IMR-90 (cell line): ENCODE measurements at regions not wholly inside any gene's neighbourhood (a gene's known extent, or its start where the extent isn't known, plus 50 kb on each side); places are given as distances from the start of the nearest gene placed in this dataset.

Experiments
- ATAC-seq: fragments of 200-7000 bp; cut with Tn5 transposase; 2 replicates; pipeline ENCODE4 v1.9.1; 2020; ENCODE audit warnings: low read depth, mild to moderate bottlenecking, moderate library complexity
- BruUV-seq: library from RNA; stranded (reverse); fragments of 400-500 nt; replicated peaks from 2 replicates; lab custom pipeline; 2021; lab: Mats Ljungman, UMichigan
- CTCF ChIA-PET: fragments of 300-600 bp; formaldehyde crosslinking; extraction: SDS; loops from one replicate; lab custom pipeline; 2021; ENCODE audit warnings: antibody characterized with exemption; lab: Yijun Ruan, JAX
- POLR2A ChIA-PET: fragments of 300-600 bp; sonication (Branson Sonifier 250); formaldehyde crosslinking; loops from one replicate; lab custom pipeline; 2022; ENCODE audit warnings: antibody characterized with exemption; ENCODE audit not compliant: unreplicated experiment; lab: Charles Lee
- DNase-seq: peaks from one replicate; pipeline ENCODE4 v3.0.0; 2013
- H2AFZ ChIP-seq: replicated peaks from 2 replicates; pipeline ENCODE3; 2013; ENCODE audit warnings: low read length, mild to moderate bottlenecking; ENCODE audit not compliant: poor library complexity
- H2AK5ac ChIP-seq: 2 replicates; pipeline ENCODE4 v1.6.1; 2013; ENCODE audit warnings: low read depth, low read length, inconsistent platforms
- H2AK9ac ChIP-seq: replicated peaks from 2 replicates; pipeline ENCODE3; 2013; ENCODE audit warnings: mild to moderate bottlenecking, low read depth, low read length, moderate library complexity; ENCODE audit not compliant: poor library complexity
- H2BK120ac ChIP-seq: 2 replicates; pipeline ENCODE4 v1.6.1; 2013; ENCODE audit warnings: low read depth, low read length, inconsistent platforms
- H2BK15ac ChIP-seq: 3 replicates; pipeline ENCODE4 v1.6.1; 2013; ENCODE audit warnings: low read depth, low read length, inconsistent platforms
- H2BK20ac ChIP-seq: 2 replicates; pipeline ENCODE4 v1.6.1; 2013; ENCODE audit warnings: low read depth, mild to moderate bottlenecking, inconsistent platforms, low read length, moderate library complexity
- H2BK5ac ChIP-seq: 2 replicates; pipeline ENCODE4 v1.6.1; 2013; ENCODE audit warnings: mild to moderate bottlenecking, low read depth, low read length, inconsistent platforms; ENCODE audit not compliant: poor library complexity, severe bottlenecking
- H3K14ac ChIP-seq: replicated peaks from 2 replicates; pipeline ENCODE4 v1.6.1; 2013; ENCODE audit warnings: low read depth, low read length, inconsistent platforms
- H3K18ac ChIP-seq: 2 replicates; pipeline ENCODE4 v1.6.1; 2013; ENCODE audit warnings: low read depth, low read length, control low read depth
- H3K23ac ChIP-seq: 2 replicates; pipeline ENCODE4 v1.6.1; 2013; ENCODE audit warnings: low read depth, low read length, inconsistent platforms
- H3K27ac ChIP-seq: 2 replicates; pipeline ENCODE4 v1.5.1; 2013; ENCODE audit warnings: mild to moderate bottlenecking, control low read depth, low read length; ENCODE audit not compliant: insufficient read depth
- H3K27me3 ChIP-seq: 2 replicates; pipeline ENCODE4 v1.6.1; 2013; ENCODE audit warnings: low read length; ENCODE audit not compliant: control insufficient read depth, insufficient read depth
- H3K36me3 ChIP-seq: 2 replicates; pipeline ENCODE4 v1.6.1; 2013; ENCODE audit warnings: low read length, mixed read lengths; ENCODE audit not compliant: control insufficient read depth, insufficient read depth
- H3K4ac ChIP-seq: 2 replicates; pipeline ENCODE4 v1.6.1; 2013; ENCODE audit warnings: low read depth, low read length, inconsistent platforms
- H3K4me1 ChIP-seq: 2 replicates; pipeline ENCODE4 v1.6.1; 2013; ENCODE audit warnings: low read length, mixed read lengths; ENCODE audit not compliant: control insufficient read depth, insufficient read depth
- H3K4me2 ChIP-seq: 2 replicates; pipeline ENCODE4 v1.6.1; 2013; ENCODE audit warnings: low read depth, mild to moderate bottlenecking, control low read depth, low read length, moderate library complexity
- H3K4me3 ChIP-seq: 2 replicates; pipeline ENCODE4 v1.5.1; 2013; ENCODE audit warnings: low read depth, mild to moderate bottlenecking, control low read depth, low read length, moderate library complexity; ENCODE audit not compliant: insufficient read depth
- H3K56ac ChIP-seq: 2 replicates; pipeline ENCODE4 v1.6.1; 2013; ENCODE audit warnings: low read length, inconsistent platforms; ENCODE audit not compliant: insufficient read depth; ENCODE audit errors: extremely low read depth
- H3K79me1 ChIP-seq, 2 experiments: 2 replicates each; pipeline ENCODE4 v1.6.1; 2013; ENCODE audit warnings: low read length in 2 of 2, inconsistent platforms in 1 of 2, low read depth in 1 of 2
- H3K9ac ChIP-seq: 2 replicates; pipeline ENCODE4 v1.6.1; 2013; ENCODE audit warnings: low read depth, low read length, control low read depth
- H3K9me1 ChIP-seq: 2 replicates; pipeline ENCODE4 v1.6.1; 2013; ENCODE audit warnings: low read length, inconsistent platforms; ENCODE audit not compliant: insufficient read depth
- H3K9me3 ChIP-seq: 2 replicates; pipeline ENCODE4 v1.6.1; 2013; ENCODE audit warnings: low read length; ENCODE audit not compliant: control insufficient read depth, insufficient read depth
- H4K20me1 ChIP-seq: 2 replicates; pipeline ENCODE4 v1.6.1; 2013; ENCODE audit warnings: low read length, inconsistent platforms; ENCODE audit not compliant: insufficient read depth
- H4K5ac ChIP-seq: 2 replicates; pipeline ENCODE4 v1.6.1; 2013; ENCODE audit warnings: mild to moderate bottlenecking, low read depth, low read length, control low read depth
- H4K8ac ChIP-seq, 2 experiments: 2 replicates each; pipeline ENCODE4 v1.6.1; 2013; ENCODE audit warnings: low read depth in 2 of 2, low read length in 2 of 2, control low read depth in 1 of 2, inconsistent platforms in 1 of 2
- H4K91ac ChIP-seq: 2 replicates; pipeline ENCODE4 v1.6.1; 2013; ENCODE audit warnings: low read depth, low read length, inconsistent platforms; ENCODE audit not compliant: insufficient read depth
- BHLHE40 ChIP-seq: fragments of 150-350 bp; IDR thresholded peaks from 2 replicates; pipeline ENCODE4 v1.6.1; 2016; ENCODE audit warnings: mild to moderate bottlenecking, low read depth, low read length
- CEBPB ChIP-seq: IDR thresholded peaks from 2 replicates; pipeline ENCODE4 v1.6.1; 2012; ENCODE audit warnings: low read depth, low read length, improper control_type of control experiment
- CHD1 ChIP-seq: IDR thresholded peaks from 2 replicates; pipeline ENCODE4 v1.6.1; 2012; ENCODE audit warnings: low read depth, low read length, improper control_type of control experiment
- FOS ChIP-seq: fragments of 150-350 bp; IDR thresholded peaks from 2 replicates; pipeline ENCODE4 v1.6.1; 2016; ENCODE audit warnings: low read depth, low read length
- MAFK ChIP-seq: IDR thresholded peaks from 2 replicates; pipeline ENCODE4 v1.6.1; 2012; ENCODE audit warnings: low read depth, low read length, improper control_type of control experiment
- MAZ ChIP-seq: IDR thresholded peaks from 2 replicates; pipeline ENCODE4 v1.6.1; 2012; ENCODE audit warnings: low read depth, mild to moderate bottlenecking, low read length, improper control_type of control experiment, moderate library complexity, borderline replicate concordance
- MXI1 ChIP-seq: IDR thresholded peaks from 2 replicates; pipeline ENCODE4 v1.6.1; 2012; ENCODE audit warnings: low read depth, mild to moderate bottlenecking, low read length, moderate library complexity, borderline replicate concordance
- NFE2L2 ChIP-seq: fragments of 150-350 bp; IDR thresholded peaks from 2 replicates; pipeline ENCODE4 v1.6.1; 2016; ENCODE audit warnings: low read depth, mild to moderate bottlenecking, low read length
- POLR2A ChIP-seq: IDR thresholded peaks from 2 replicates; pipeline ENCODE4 v1.6.1; 2012; ENCODE audit warnings: mild to moderate bottlenecking, low read depth, low read length
- RAD21 ChIP-seq: IDR thresholded peaks from 2 replicates; pipeline ENCODE4 v1.6.1; 2012; ENCODE audit warnings: low read length, improper control_type of control experiment
- RCOR1 ChIP-seq: IDR thresholded peaks from 2 replicates; pipeline ENCODE4 v1.6.1; 2012; ENCODE audit warnings: mild to moderate bottlenecking, low read length, improper control_type of control experiment; ENCODE audit not compliant: insufficient replicate concordance
- RFX5 ChIP-seq: IDR thresholded peaks from 2 replicates; pipeline ENCODE4 v1.8.0; 2012; ENCODE audit warnings: low read depth, mild to moderate bottlenecking, low read length, moderate library complexity
- SMC3 ChIP-seq: fragments of 150-350 bp; IDR thresholded peaks from 2 replicates; pipeline ENCODE4 v1.6.1; 2016; ENCODE audit warnings: low read depth, mild to moderate bottlenecking, antibody characterized with exemption, low read length, moderate library complexity
- WGBS, 2 experiments: methylation state at CpG; one replicate each; pipeline versions ENCODE4 v1.1.5 to v1.1.7; 2013; ENCODE audit warnings: missing lambda C conversion rate in 2 of 2; ENCODE audit not compliant: insufficient read length in 1 of 2; ENCODE audit errors: extremely low coverage in 2 of 2; 5-methylcytosine and 5-hydroxymethylcytosine counted together
- dilution Hi-C: fragments of 300-500 bp; cut with HindIII; formaldehyde crosslinking; loops from one replicate; pipeline ENCODE4 v1.14.3; 2018; ENCODE audit warnings: low sequenced_read_pairs; ENCODE audit not compliant: unreplicated experiment
- in situ Hi-C: fragments of 300-500 bp; cut with MboI; formaldehyde crosslinking; loops from 3 replicates; pipeline ENCODE4 v1.14.3; 2019; ENCODE audit warnings: low sequenced_read_pairs, inconsistent platforms, mixed read lengths
- intact Hi-C: fragments of 100-400 bp; cut with micrococcal nuclease; formaldehyde crosslinking; loops from 2 replicates; pipeline ENCODE4 v1.10.0; 2022
- TF ChIP-seq, protein P1 (sequence below): fragments of 150-350 bp; IDR thresholded peaks from 2 replicates; pipeline ENCODE4 v1.6.1; 2017; ENCODE audit warnings: mild to moderate bottlenecking, antibody characterized with exemption, low read length, low read depth
- TF ChIP-seq, protein P2 (sequence below): conservative IDR thresholded peaks from 2 replicates; pipeline ENCODE4 v1.5.1; 2012; ENCODE audit warnings: mild to moderate bottlenecking, low read depth, low read length, improper control_type of control experiment
- TF ChIP-seq, protein P3 (sequence below): fragments of 150-350 bp; IDR thresholded peaks from 2 replicates; pipeline ENCODE4 v1.6.1; 2016; ENCODE audit warnings: low read depth, mild to moderate bottlenecking, low read length, moderate library complexity, borderline replicate concordance

DNA sequence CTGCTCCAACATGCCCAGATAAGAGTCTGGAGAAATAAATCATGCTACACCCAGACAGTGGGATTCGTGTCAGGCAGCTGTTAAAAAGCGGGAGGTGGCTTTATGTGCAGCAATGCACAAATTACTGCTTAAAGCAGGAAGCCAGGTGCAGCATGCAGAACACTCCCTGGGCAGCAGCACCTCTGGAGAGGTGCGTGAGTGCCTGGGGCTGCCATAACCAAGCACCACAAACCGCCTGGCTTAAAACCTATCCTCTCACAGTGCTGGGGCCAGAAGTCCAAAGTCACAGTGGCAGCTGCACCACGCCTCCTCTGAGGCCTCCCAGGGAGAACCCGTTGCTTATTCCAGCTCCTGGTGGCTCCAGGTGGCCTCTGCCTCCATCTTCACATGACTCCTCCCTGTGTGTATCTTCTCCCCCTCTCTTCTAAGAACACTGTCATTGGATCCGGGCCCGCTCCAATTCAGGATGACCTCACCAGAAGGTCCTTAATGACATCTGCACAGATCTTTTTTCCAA, 115.6 kb downstream of the SIK1 start:
- Histone ChIP-seq H2AK9ac (no peak overlapping the region), H3K14ac (no peak overlapping the region), H3K4me2 (no peak overlapping the region), H2AK5ac (no peak overlapping the region), H4K8ac (no peak overlapping the region), H3K79me1 (no peaks in the 10 kb centered on the region), H3K23ac (no peak overlapping the region), H3K9me1 (0 out of 2 replicates have a peak, but pooled peaks cover 2% of the 10 kb centered on the region), H4K91ac (no peak overlapping the region), H3K27me3 (peaks cover 17% of the 10 kb centered on the region), H2AFZ (no peak overlapping the region), H2BK120ac (no peak overlapping the region), H3K4ac (no peak overlapping the region), H3K4me3 (no peak overlapping the region), H3K18ac (no peak overlapping the region), H3K9me3 (no peaks in the 10 kb centered on the region), H3K9ac (no peak overlapping the region), H2BK15ac (no peak overlapping the region), H4K20me1 (no peaks in the 10 kb centered on the region), H3K36me3 (no peaks in the 10 kb centered on the region), H3K27ac (no peak overlapping the region), H4K5ac (no peak overlapping the region), H2BK20ac (no peak overlapping the region), H3K4me1 (no peaks in the 10 kb centered on the region), H3K56ac (no peak overlapping the region), H2BK5ac (no peak overlapping the region)
- intact Hi-C loops (no loop called here), dilution Hi-C loops (no loop called here), in situ Hi-C loops (no loop called here)
- no TSS peak for BruUV-seq
- DNase-seq (no peak), ATAC-seq (no peak)
- TF ChIP-seq CEBPB (no peak), SMC3 (no peak), MXI1 (no peak), POLR2A (no peak), BHLHE40 (no peak), RAD21 (no peak), RCOR1 (no peak), RFX5 (no peak), NFE2L2 (no peak), MAZ (no peak), CHD1 (no peak), FOS (no peak), MAFK (no peak)
- TF ChIP-seq, protein P1, sequence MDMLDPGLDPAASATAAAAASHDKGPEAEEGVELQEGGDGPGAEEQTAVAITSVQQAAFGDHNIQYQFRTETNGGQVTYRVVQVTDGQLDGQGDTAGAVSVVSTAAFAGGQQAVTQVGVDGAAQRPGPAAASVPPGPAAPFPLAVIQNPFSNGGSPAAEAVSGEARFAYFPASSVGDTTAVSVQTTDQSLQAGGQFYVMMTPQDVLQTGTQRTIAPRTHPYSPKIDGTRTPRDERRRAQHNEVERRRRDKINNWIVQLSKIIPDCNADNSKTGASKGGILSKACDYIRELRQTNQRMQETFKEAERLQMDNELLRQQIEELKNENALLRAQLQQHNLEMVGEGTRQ, result no peak
- TF ChIP-seq, protein P2, sequence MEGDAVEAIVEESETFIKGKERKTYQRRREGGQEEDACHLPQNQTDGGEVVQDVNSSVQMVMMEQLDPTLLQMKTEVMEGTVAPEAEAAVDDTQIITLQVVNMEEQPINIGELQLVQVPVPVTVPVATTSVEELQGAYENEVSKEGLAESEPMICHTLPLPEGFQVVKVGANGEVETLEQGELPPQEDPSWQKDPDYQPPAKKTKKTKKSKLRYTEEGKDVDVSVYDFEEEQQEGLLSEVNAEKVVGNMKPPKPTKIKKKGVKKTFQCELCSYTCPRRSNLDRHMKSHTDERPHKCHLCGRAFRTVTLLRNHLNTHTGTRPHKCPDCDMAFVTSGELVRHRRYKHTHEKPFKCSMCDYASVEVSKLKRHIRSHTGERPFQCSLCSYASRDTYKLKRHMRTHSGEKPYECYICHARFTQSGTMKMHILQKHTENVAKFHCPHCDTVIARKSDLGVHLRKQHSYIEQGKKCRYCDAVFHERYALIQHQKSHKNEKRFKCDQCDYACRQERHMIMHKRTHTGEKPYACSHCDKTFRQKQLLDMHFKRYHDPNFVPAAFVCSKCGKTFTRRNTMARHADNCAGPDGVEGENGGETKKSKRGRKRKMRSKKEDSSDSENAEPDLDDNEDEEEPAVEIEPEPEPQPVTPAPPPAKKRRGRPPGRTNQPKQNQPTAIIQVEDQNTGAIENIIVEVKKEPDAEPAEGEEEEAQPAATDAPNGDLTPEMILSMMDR, result no peak
- TF ChIP-seq, protein P3, sequence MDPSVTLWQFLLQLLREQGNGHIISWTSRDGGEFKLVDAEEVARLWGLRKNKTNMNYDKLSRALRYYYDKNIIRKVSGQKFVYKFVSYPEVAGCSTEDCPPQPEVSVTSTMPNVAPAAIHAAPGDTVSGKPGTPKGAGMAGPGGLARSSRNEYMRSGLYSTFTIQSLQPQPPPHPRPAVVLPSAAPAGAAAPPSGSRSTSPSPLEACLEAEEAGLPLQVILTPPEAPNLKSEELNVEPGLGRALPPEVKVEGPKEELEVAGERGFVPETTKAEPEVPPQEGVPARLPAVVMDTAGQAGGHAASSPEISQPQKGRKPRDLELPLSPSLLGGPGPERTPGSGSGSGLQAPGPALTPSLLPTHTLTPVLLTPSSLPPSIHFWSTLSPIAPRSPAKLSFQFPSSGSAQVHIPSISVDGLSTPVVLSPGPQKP, result no peak
- 35% methylated on average over 2 of the region's 8 CpGs; no CpG with 5 or more reads in 1 of the 2 experiments for WGBS, 2 experiments
- POLR2A ChIA-PET, result no interaction called here
- CTCF ChIA-PET, result no interaction called here
